ENCODE measurements at regions not wholly inside any gene's neighbourhood (a gene's known extent, or its start where the extent isn't known, plus 50 kb on each side); places are given as distances from the start of the nearest gene placed in this dataset.

DNA sequence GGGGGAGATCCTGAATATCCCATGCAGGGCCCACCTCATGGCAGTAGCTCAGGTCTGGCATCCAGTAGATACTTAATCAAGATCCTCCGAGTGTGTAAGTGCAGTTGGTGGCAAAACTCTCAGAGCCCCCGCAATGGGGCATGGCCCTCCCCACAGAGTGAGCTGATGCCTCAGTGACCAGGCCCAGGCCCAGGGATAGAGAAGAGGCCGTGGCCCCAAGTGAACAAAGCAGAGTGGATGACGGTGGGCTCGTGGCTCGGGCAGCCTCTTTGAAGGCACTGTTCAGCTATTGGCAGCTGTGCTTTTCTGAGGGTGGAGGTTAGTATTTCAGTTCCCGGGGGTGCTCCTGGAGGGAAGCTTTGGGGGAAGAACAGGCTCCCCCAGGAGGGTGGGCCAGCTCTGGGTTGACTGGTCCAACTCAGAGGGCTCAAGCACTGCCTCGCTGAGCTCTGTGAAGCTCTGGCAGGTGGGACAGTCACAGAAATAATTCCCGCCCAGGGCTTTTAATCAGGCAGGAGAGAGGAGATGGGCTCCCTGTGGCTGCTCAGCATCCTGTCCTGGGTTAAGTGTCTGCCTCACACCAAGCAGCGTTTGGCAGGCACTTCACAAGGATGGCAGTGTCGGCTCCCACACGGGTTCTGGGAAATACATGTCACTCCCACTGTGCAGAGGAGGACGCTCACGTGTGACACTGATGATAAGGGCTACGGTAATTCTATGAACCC is 583.6 kb downstream of the TCERG1L start:
- TF ChIP-seq EZH2 (IDR thresholded peaks at IDR 0.05; ENCODE audit: insufficient read depth, poor library complexity, severe bottlenecking), result no peak
- no peak for TF ChIP-seq EZH2phosphoT487 (IDR thresholded peaks at IDR 0.05; ENCODE audit: insufficient read depth, low read depth)

All from GM23248 (cell line).